OCI-LY7 (cell line): ENCODE measurements at regions not wholly inside any gene's neighbourhood (a gene's known extent, or its start where the extent isn't known, plus 50 kb on each side); places are given as distances from the start of the nearest gene placed in this dataset.

Source experiments
- BruUV-seq: library from RNA; stranded (reverse); fragments of 400-500 nt; replicated peaks from 2 replicates; lab custom pipeline; 2021; lab: Mats Ljungman, UMichigan
- CTCF ChIA-PET: fragments of 300-600 bp; sonication (Branson Sonifier 250); formaldehyde crosslinking; loops from one replicate; lab custom pipeline; 2022; ENCODE audit warnings: antibody characterized with exemption; ENCODE audit not compliant: unreplicated experiment; lab: Charles Lee
- POLR2A ChIA-PET: fragments of 300-600 bp; sonication (Branson Sonifier 250); formaldehyde crosslinking; loops from one replicate; lab custom pipeline; 2022; ENCODE audit warnings: antibody characterized with exemption; lab: Charles Lee
- DNase-seq: peaks from one replicate; pipeline ENCODE4 v3.0.0-alpha.2; 2015; ENCODE audit warnings: low spot score
- H2AFZ ChIP-seq: fragments of 200-600 bp; sonication (generic), shearing (Covaris generic); 2 replicates; pipeline ENCODE4 v1.6.1; 2014; ENCODE audit warnings: mild to moderate bottlenecking, antibody characterized with exemption, low read length, moderate library complexity
- H3K27ac ChIP-seq: fragments of 200-600 bp; sonication (generic); 2 replicates; pipeline ENCODE4 v1.5.1; 2014; ENCODE audit warnings: mixed run types, low read depth, mild to moderate bottlenecking, moderate library complexity, low read length, inconsistent platforms; ENCODE audit not compliant: poor library complexity, severe bottlenecking
- H3K36me3 ChIP-seq: fragments of 200-600 bp; sonication (generic); 2 replicates; pipeline ENCODE4 v1.6.1; 2014; ENCODE audit warnings: mild to moderate bottlenecking, antibody characterized with exemption, low read length, moderate library complexity, mixed read lengths; ENCODE audit not compliant: insufficient read depth
- H3K4me1 ChIP-seq: fragments of 200-600 bp; sonication (generic); 2 replicates; pipeline ENCODE4 v1.5.1; 2014; ENCODE audit warnings: mild to moderate bottlenecking, low read length; ENCODE audit not compliant: insufficient read depth, poor library complexity, severe bottlenecking
- H3K4me2 ChIP-seq: fragments of 200-600 bp; sonication (generic); 2 replicates; pipeline ENCODE4 v1.6.1; 2014; ENCODE audit warnings: mild to moderate bottlenecking, low read length
- H3K4me3 ChIP-seq: fragments of 200-600 bp; sonication (generic); 2 replicates; pipeline ENCODE4 v1.5.1; 2014; ENCODE audit warnings: mild to moderate bottlenecking, low read depth, low read length; ENCODE audit not compliant: poor library complexity, severe bottlenecking
- H3K79me2 ChIP-seq: fragments of 200-600 bp; sonication (generic); 2 replicates; pipeline ENCODE4 v1.6.1; 2016; ENCODE audit warnings: low read depth, mild to moderate bottlenecking, low read length, moderate library complexity, mixed read lengths; ENCODE audit not compliant: insufficient read depth
- H3K9me2 ChIP-seq: fragments of 200-600 bp; sonication (generic); 2 replicates; pipeline ENCODE4 v1.6.1; 2016; ENCODE audit warnings: mild to moderate bottlenecking, low read length, mixed read lengths; ENCODE audit not compliant: insufficient read depth
- H3K9me3 ChIP-seq: fragments of 200-600 bp; sonication (generic); 2 replicates; pipeline ENCODE4 v1.6.1; 2014; ENCODE audit warnings: mild to moderate bottlenecking, mixed run types, low read length, mixed read lengths
- H4K20me1 ChIP-seq: fragments of 200-600 bp; sonication (generic); 2 replicates; pipeline ENCODE4 v1.6.1; 2014; ENCODE audit warnings: mild to moderate bottlenecking, antibody characterized with exemption, low read length, moderate library complexity, mixed read lengths; ENCODE audit not compliant: insufficient read depth
- CTCF ChIP-seq: fragments of 200-600 bp; sonication (generic); conservative IDR thresholded peaks from 2 replicates; pipeline ENCODE4 v1.5.1; 2014; ENCODE audit warnings: mild to moderate bottlenecking, antibody characterized with exemption, low read length, moderate library complexity, mixed read lengths
- EZH2phosphoT487 ChIP-seq: fragments of 200-600 bp; sonication (generic); IDR thresholded peaks from 2 replicates; pipeline ENCODE4 v1.6.1; 2018; ENCODE audit warnings: low read depth, borderline replicate concordance, mild to moderate bottlenecking, mixed run types, antibody characterized with exemption, low read length, moderate library complexity, mixed read lengths
- intact Hi-C: fragments of 100-400 bp; cut with micrococcal nuclease; formaldehyde crosslinking; loops from one replicate; pipeline ENCODE4 v1.10.0; 2022; ENCODE audit not compliant: unreplicated experiment

- CTCF ChIA-PET: no interaction called here
- Histone ChIP-seq H3K4me1 (no peaks in the 10 kb centered on the region), H3K9me3 (no peaks in the 10 kb centered on the region)
These were observed 168.8 kb downstream of the RCHY1 start for GRCh38 chr4:75345423-75345822.

DNA sequence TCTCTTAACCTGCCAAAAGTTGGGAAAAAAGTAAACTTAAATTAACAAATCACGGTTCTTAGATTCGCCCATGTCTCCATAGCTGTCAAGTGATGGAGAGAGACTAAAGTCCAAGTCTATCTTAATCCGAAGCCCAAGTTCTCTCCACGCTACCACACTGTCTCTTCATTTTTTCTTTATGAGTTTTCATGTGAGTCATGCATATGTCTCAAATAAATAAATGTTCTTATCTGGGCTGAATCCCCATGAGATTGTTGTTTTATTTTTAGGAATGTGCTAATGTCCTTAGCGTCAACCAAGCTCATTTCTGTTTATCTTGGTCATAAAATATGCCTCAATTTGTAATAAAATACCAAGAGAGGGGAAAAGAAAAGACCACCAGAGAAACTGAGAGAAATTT is 169.3 kb downstream of the RCHY1 start:
- H3K36me3 ChIP-seq: no peaks in the 10 kb centered on the region
- H3K4me1 ChIP-seq: no peaks in the 10 kb centered on the region
- no peak overlapping the region for H3K4me3 ChIP-seq
- H3K4me2 ChIP-seq: no peak overlapping the region
- H3K27ac ChIP-seq: no peak overlapping the region
- no peak overlapping the region for H2AFZ ChIP-seq
- no peaks in the 10 kb centered on the region for H4K20me1 ChIP-seq
- no peaks in the 10 kb centered on the region for H3K9me2 ChIP-seq
- POLR2A ChIA-PET: interaction anchor here (0.7 kb wide), 1 partner anchor 1261 kb away, joined by 3 read pairs; no protein-coding TSS in a partner anchor
- no peaks in the 10 kb centered on the region for H3K9me3 ChIP-seq
- no peaks in the 10 kb centered on the region for H3K79me2 ChIP-seq
- no peak for DNase-seq
- intact Hi-C loops: no loop called here
- CTCF ChIA-PET: no interaction called here
- TF ChIP-seq EZH2phosphoT487: no peak
- no peak for TF ChIP-seq CTCF
- no TSS peak for BruUV-seq

More at GRCh38 chr4:75345423-75345822, 168.8 kb downstream of the RCHY1 start:
- DNase-seq: no peak
- intact Hi-C loops: no loop called here
- Histone ChIP-seq H2AFZ (no peak overlapping the region), H3K36me3 (no peaks in the 10 kb centered on the region), H3K4me2 (no peak overlapping the region), H3K9me2 (no peaks in the 10 kb centered on the region), H3K27ac (no peak overlapping the region), H3K4me3 (no peak overlapping the region), H3K79me2 (no peaks in the 10 kb centered on the region), H4K20me1 (no peaks in the 10 kb centered on the region)
- POLR2A ChIA-PET: interaction anchor here (0.7 kb wide), 1 partner anchor 1260 kb away, joined by 3 read pairs; no protein-coding TSS in a partner anchor
- TF ChIP-seq EZH2phosphoT487 (no peak), CTCF (no peak)
- BruUV-seq: no TSS peak

DNA sequence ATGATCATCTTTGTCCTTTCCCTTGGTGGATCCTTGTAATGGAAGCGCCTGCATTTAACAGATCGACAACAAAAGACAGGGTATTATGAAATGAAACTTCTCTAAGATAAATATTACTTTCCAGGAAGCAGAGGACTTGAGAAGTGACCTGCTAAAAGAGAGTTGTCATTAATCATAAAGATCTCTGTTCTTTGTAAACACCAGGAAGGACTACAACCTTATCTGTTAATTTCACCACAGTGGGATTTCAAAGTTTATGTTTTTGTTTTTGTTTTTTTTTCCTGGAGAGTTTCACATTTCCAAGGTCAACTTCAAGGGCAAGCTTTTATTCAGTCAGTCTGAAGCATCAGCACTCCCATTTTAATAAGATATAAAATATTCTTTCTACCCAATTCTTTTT is 170.9 kb downstream of the RCHY1 start:
- no peak overlapping the region for H3K27ac ChIP-seq
- ChIA-PET POLR2A (no interaction called here), CTCF (no interaction called here)
- no peak overlapping the region for H2AFZ ChIP-seq
- no peak overlapping the region for H3K4me3 ChIP-seq
- no peaks in the 10 kb centered on the region for H3K9me2 ChIP-seq
- intact Hi-C loops: no loop called here
- no peaks in the 10 kb centered on the region for H3K79me2 ChIP-seq
- no peaks in the 10 kb centered on the region for H4K20me1 ChIP-seq
- no peak for DNase-seq
- no TSS peak for BruUV-seq
- H3K9me3 ChIP-seq: no peaks in the 10 kb centered on the region
- H3K4me2 ChIP-seq: no peak overlapping the region
- H3K36me3 ChIP-seq: no peaks in the 10 kb centered on the region
- TF ChIP-seq EZH2phosphoT487: no peak
- no peak for TF ChIP-seq CTCF
- no peaks in the 10 kb centered on the region for H3K4me1 ChIP-seq
